ENCODE measurements at regions not wholly inside any gene's neighbourhood (a gene's known extent, or its start where the extent isn't known, plus 50 kb on each side); places are given as distances from the start of the nearest gene placed in this dataset.
A peak's percentile ranks its signal among the peaks of the same experiment; 100 is the strongest.
"Not testable (repeated sequence)": the region's sequence is repeated elsewhere in the genome, so short reads cannot be mapped to it uniquely, and the experiment has no call there.

DNA sequence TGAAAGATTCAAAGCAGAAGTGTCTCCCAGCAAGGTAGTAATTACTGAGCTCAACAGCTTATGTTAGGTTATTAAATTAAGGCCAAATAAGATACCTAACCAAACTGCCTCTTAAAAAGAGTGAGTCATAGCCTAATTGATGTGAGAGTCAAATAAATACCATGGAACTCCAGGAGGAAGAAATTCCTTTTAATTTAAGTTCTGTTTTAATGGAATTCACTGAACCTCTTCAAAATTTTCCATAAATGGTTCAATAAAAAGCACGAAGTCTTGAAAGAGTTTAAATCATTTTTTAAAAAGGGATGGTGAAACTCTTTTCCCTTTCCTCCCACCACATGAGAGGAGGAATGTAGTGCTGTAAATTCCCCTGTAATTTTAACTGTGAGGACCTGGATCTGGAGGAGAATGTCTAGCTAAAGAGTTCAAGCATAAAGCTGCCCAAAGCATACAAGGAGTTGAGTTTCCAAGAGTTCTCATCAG, 180.8 kb upstream of the MMADHC start:
- Histone ChIP-seq H3K27ac (ENCODE audit: low read depth, low read length) (peak overlapping the region; percentile 33), H3K9me3 (ENCODE audit: control insufficient read depth, insufficient read depth, low read length) (no peaks in the 10 kb centered on the region), H3K4me1 (ENCODE audit: control insufficient read depth, insufficient read depth, low read length) (no peaks in the 10 kb centered on the region), H3K36me3 (ENCODE audit: control insufficient read depth, insufficient read depth, low read length) (no peaks in the 10 kb centered on the region), H3K27me3 (ENCODE audit: control insufficient read depth, insufficient read depth, low read length) (no peaks in the 10 kb centered on the region), H3K4me3 (ENCODE audit: low read depth, low read length) (no peak overlapping the region)
- WGBS (ENCODE audit: insufficient coverage) = no CpG with 5 or more reads among the region's 1 CpG
- DNase-seq (ENCODE audit: low read depth in 4 of 6, low spot score in 6 of 6) = peak in 1 of 6 donors; percentile 25

DNA sequence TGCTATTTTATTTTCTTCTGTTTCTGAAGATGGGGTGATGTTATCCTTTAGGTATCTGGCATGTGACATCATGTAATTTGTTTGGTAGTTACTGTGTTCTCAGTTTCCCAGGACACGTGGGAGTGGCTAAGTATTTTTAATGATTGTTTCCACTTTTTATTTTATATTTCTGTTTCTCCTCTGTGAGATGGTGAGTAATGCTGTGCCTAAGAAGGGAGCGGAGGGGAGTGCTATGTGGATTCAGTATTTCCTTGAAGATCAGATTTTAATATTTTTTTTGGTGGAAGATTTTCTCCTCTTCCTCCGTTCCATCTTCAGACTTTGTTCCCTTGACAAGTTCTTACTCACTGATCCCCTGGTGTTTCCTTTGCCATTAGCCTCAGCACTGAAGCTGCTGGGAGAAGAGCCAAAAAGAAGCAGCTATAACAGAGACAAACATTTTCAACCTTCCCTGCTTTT, 180.0 kb upstream of the MMADHC start:
- Histone ChIP-seq H3K27ac (ENCODE audit: low read depth, low read length) (peak overlapping the region; percentile 64), H3K27me3 (ENCODE audit: control insufficient read depth, insufficient read depth, low read length) (no peaks in the 10 kb centered on the region), H3K9me3 (ENCODE audit: control insufficient read depth, insufficient read depth, low read length) (no peaks in the 10 kb centered on the region), H3K4me1 (ENCODE audit: control insufficient read depth, insufficient read depth, low read length) (no peaks in the 10 kb centered on the region), H3K36me3 (ENCODE audit: control insufficient read depth, insufficient read depth, low read length) (no peaks in the 10 kb centered on the region), H3K4me3 (ENCODE audit: low read depth, low read length) (no peak overlapping the region)
- DNase-seq (ENCODE audit: low read depth in 4 of 6, low spot score in 6 of 6) = peak in 3 of 6 donors; percentile 31 to 60 (median 58)
- no CpG with 5 or more reads among the region's 3 CpGs for WGBS (ENCODE audit: insufficient coverage)

DNA sequence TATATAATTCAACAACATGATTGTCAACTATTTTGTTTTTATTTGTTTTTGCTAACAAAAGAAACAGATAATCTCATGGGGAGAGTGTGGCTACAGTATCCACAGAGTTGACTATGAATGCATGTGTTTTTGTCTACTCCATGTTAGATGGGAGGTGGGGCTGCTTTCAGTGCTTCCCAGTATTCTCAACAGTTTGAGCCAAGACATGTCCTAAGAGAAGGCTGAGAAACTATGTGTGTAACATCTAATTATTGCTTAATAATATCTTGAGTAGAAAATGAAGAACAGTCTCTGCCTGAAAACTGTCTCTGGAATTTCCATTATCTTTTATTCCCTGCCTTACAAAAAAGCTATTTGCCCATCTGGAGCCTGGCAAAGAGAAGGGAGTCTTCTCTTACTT, 178.8 kb upstream of the MMADHC start:
- no peak for DNase-seq (ENCODE audit: low read depth in 4 of 6, low spot score in 6 of 6)
- Histone ChIP-seq H3K27me3 (ENCODE audit: control insufficient read depth, insufficient read depth, low read length) (no peaks in the 10 kb centered on the region), H3K9me3 (ENCODE audit: control insufficient read depth, insufficient read depth, low read length) (no peaks in the 10 kb centered on the region), H3K4me1 (ENCODE audit: control insufficient read depth, insufficient read depth, low read length) (no peaks in the 10 kb centered on the region), H3K27ac (ENCODE audit: low read depth, low read length) (no peak overlapping the region), H3K4me3 (ENCODE audit: low read depth, low read length) (no peak overlapping the region), H3K36me3 (ENCODE audit: control insufficient read depth, insufficient read depth, low read length) (no peaks in the 10 kb centered on the region)

DNA sequence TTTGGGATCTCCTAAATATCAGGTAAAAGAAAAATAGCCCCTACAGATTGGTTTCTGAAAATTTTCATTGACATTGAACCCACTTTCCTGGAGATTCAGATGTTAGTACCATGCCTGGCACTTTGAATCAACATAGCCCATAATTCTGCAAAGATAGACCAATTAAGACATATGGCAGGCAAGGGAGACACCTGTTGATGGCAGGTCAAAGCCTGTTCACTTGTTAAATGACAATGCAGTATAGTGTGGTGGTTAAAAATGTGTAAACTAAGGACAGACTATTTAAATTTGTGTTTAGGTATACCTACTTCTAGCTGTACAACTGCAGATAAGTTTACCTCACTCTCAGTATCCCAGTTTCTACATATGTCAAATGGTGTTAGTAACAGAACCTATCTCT, 178.1 kb upstream of the MMADHC start:
- H3K27me3 ChIP-seq (ENCODE audit: control insufficient read depth, insufficient read depth, low read length) = no peaks in the 10 kb centered on the region
- H3K4me1 ChIP-seq (ENCODE audit: control insufficient read depth, insufficient read depth, low read length) = no peaks in the 10 kb centered on the region
- no peaks in the 10 kb centered on the region for H3K9me3 ChIP-seq (ENCODE audit: control insufficient read depth, insufficient read depth, low read length)
- no peak overlapping the region for H3K27ac ChIP-seq (ENCODE audit: low read depth, low read length)
- no peaks in the 10 kb centered on the region for H3K36me3 ChIP-seq (ENCODE audit: control insufficient read depth, insufficient read depth, low read length)
- no peak for DNase-seq (ENCODE audit: low read depth in 4 of 6, low spot score in 6 of 6)
- H3K4me3 ChIP-seq (ENCODE audit: low read depth, low read length) = no peak overlapping the region

DNA sequence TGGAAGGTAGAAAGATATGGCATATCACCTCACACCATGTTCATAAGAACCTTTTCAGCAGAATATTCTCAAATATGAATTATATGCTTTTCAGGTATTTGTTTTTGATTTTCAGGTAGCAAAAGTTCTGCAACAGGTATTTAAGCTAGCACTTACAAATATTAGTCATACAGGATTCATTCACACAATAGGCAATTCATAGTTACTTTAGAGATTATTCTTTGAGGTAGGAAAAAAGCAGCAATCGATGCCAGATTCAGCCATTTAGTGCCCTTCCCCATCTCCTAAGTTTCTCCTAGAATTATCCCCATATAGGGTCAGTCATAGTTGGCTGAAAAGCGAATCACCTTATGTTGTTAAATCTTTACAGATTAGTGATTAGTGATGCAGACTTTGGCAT, 177.4 kb upstream of the MMADHC start:
- H3K27me3 ChIP-seq (ENCODE audit: control insufficient read depth, insufficient read depth, low read length) = no peaks in the 10 kb centered on the region
- no peaks in the 10 kb centered on the region for H3K4me1 ChIP-seq (ENCODE audit: control insufficient read depth, insufficient read depth, low read length)
- no peaks in the 10 kb centered on the region for H3K9me3 ChIP-seq (ENCODE audit: control insufficient read depth, insufficient read depth, low read length)
- DNase-seq (ENCODE audit: low read depth in 4 of 6, low spot score in 6 of 6) = no peak
- H3K36me3 ChIP-seq (ENCODE audit: control insufficient read depth, insufficient read depth, low read length) = no peaks in the 10 kb centered on the region
- no CpG with 5 or more reads among the region's 2 CpGs for WGBS (ENCODE audit: insufficient coverage)
- no peak overlapping the region for H3K27ac ChIP-seq (ENCODE audit: low read depth, low read length)
- no peak overlapping the region for H3K4me3 ChIP-seq (ENCODE audit: low read depth, low read length)

DNA sequence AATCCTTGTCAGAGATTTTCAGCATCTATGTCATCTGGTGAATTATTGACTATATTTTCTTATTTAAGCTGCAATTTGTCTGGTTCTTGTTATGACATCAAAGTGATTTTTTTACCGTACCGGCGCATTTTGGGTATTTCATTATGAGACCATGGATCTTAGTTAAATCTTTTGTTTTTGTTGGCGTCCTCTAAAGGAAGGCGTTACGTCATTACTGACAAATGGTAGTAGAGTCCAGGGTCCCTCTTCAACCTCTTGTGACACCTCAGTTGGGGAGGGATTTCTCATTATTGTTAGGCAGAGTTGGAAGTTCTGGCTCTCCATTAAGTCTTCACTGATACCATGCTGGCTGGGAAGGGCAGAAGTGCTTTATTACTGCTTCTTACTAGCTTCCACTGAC, 175.8 kb upstream of the MMADHC start:
- H3K27me3 ChIP-seq (ENCODE audit: control insufficient read depth, insufficient read depth, low read length) = no peaks in the 10 kb centered on the region
- no peaks in the 10 kb centered on the region for H3K9me3 ChIP-seq (ENCODE audit: control insufficient read depth, insufficient read depth, low read length)
- H3K4me1 ChIP-seq (ENCODE audit: control insufficient read depth, insufficient read depth, low read length) = no peaks in the 10 kb centered on the region
- H3K4me3 ChIP-seq (ENCODE audit: low read depth, low read length) = no peak overlapping the region
- no peak for DNase-seq (ENCODE audit: low read depth in 4 of 6, low spot score in 6 of 6)
- no peak overlapping the region for H3K27ac ChIP-seq (ENCODE audit: low read depth, low read length)
- WGBS (ENCODE audit: insufficient coverage) = 100% methylated on average over 3 of the region's 6 CpGs
- no peaks in the 10 kb centered on the region for H3K36me3 ChIP-seq (ENCODE audit: control insufficient read depth, insufficient read depth, low read length)

DNA sequence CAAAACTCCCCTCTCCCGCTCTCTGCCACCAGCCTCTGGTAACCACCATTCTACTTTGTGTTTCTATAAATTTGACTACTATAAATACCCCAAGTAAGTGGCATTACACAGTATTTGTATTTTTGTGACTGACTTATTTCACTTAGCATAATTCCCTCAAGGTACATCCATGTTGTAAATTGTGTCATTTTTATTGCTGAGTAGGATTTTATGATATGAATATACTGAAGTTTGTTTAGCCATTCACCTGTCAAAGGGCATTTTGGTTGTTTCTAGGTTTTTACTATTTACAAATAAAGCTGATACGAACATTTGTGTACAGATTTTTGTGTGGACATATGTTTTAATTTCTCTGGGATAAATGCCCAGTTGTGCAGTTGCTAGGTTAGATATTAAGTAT, 174.0 kb upstream of the MMADHC start:
- no CpG with 5 or more reads among the region's 2 CpGs for WGBS (ENCODE audit: insufficient coverage)
- H3K9me3 ChIP-seq (ENCODE audit: control insufficient read depth, insufficient read depth, low read length) = no peaks in the 10 kb centered on the region
- no peaks in the 10 kb centered on the region for H3K4me1 ChIP-seq (ENCODE audit: control insufficient read depth, insufficient read depth, low read length)
- no peak overlapping the region for H3K4me3 ChIP-seq (ENCODE audit: low read depth, low read length)
- H3K27ac ChIP-seq (ENCODE audit: low read depth, low read length) = no peak overlapping the region
- no peaks in the 10 kb centered on the region for H3K36me3 ChIP-seq (ENCODE audit: control insufficient read depth, insufficient read depth, low read length)
- no peak for DNase-seq (ENCODE audit: low read depth in 4 of 6, low spot score in 6 of 6)
- H3K27me3 ChIP-seq (ENCODE audit: control insufficient read depth, insufficient read depth, low read length) = no peaks in the 10 kb centered on the region

DNA sequence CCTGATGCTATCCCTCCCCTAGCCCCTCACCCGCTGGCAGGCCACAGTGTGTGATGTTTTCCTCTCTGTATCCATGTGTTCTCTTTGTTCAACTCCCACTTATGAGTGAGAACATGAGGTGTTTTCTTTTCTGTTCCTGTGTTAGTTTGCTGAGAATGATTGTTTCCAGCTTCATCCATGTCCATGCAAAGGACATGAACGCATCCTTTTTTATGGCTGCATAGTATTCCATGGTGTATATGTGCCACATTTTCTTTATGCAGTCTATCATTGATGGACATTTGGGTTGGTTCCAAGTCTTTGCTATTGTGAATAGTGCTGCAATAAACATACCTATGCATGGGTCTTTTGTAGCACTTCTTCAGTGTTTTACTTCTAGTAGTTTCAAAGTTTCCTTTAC, 171.8 kb upstream of the MMADHC start:
- not testable (repeated sequence) for H3K27me3 ChIP-seq (ENCODE audit: control insufficient read depth, insufficient read depth, low read length); H3K4me3 ChIP-seq (ENCODE audit: low read depth, low read length); H3K9me3 ChIP-seq (ENCODE audit: control insufficient read depth, insufficient read depth, low read length); DNase-seq (ENCODE audit: low read depth in 4 of 6, low spot score in 6 of 6); H3K27ac ChIP-seq (ENCODE audit: low read depth, low read length); H3K4me1 ChIP-seq (ENCODE audit: control insufficient read depth, insufficient read depth, low read length); H3K36me3 ChIP-seq (ENCODE audit: control insufficient read depth, insufficient read depth, low read length)
- WGBS (ENCODE audit: insufficient coverage) = no CpG with 5 or more reads among the region's 2 CpGs

DNA sequence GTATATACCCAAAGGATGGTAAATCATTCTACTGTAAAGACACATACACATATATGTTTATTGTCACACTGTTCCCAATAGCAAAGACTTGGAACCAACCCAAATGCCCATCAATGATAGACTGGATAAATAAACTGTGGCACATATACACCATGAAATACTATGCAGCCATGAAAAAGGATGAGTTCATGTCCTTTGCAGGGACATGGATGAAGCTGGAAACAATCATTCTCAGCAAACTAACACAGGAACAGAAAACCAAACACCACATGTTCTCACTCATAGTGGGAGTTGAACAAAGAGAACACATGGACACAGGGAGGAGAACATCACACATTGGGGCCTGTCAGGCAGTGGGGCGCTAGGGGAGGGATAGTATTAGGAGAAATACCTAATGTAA, 167.1 kb upstream of the MMADHC start:
- DNase-seq (ENCODE audit: low read depth in 4 of 6, low spot score in 6 of 6); H3K4me3 ChIP-seq (ENCODE audit: low read depth, low read length): not testable (repeated sequence)
- 100% methylated on average over 1 of the region's 1 CpG for WGBS (ENCODE audit: insufficient coverage)

DNA sequence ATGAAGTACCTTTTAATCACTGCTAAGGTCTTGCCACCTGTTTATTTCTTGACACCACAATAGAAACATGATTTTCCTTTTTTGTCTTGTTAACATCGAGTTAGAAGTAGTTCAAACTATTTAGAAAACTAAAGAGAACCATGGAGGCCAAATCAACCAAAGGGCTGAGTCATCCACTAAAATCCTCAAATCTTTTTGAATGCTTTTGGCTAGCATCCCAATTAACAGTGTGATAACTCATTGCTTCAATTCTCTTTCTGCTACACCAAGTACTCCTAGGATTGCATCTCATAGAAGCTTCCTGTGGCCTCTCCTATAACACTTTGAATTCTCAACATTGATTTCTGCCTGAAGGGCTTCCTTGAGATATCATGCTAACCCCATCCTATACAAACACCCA, 159.9 kb upstream of the MMADHC start:
- H3K27me3 ChIP-seq (ENCODE audit: control insufficient read depth, insufficient read depth, low read length) = no peaks in the 10 kb centered on the region
- WGBS (ENCODE audit: insufficient coverage) = 80% methylated on average over 1 of the region's 1 CpG
- no peaks in the 10 kb centered on the region for H3K9me3 ChIP-seq (ENCODE audit: control insufficient read depth, insufficient read depth, low read length)
- H3K36me3 ChIP-seq (ENCODE audit: control insufficient read depth, insufficient read depth, low read length) = no peaks in the 10 kb centered on the region
- no peaks in the 10 kb centered on the region for H3K4me1 ChIP-seq (ENCODE audit: control insufficient read depth, insufficient read depth, low read length)
- no peak overlapping the region for H3K27ac ChIP-seq (ENCODE audit: low read depth, low read length)
- no peak for DNase-seq (ENCODE audit: low read depth in 4 of 6, low spot score in 6 of 6)
- H3K4me3 ChIP-seq (ENCODE audit: low read depth, low read length) = no peak overlapping the region

More for the DNA sequence above, 167.1 kb upstream of the MMADHC start:
- not testable (repeated sequence) for H3K27me3 ChIP-seq (ENCODE audit: control insufficient read depth, insufficient read depth, low read length); H3K9me3 ChIP-seq (ENCODE audit: control insufficient read depth, insufficient read depth, low read length); H3K36me3 ChIP-seq (ENCODE audit: control insufficient read depth, insufficient read depth, low read length); H3K4me1 ChIP-seq (ENCODE audit: control insufficient read depth, insufficient read depth, low read length); H3K27ac ChIP-seq (ENCODE audit: low read depth, low read length)
